Ishikawa (cell line): ENCODE measurements at regions not wholly inside any gene's neighbourhood (a gene's known extent, or its start where the extent isn't known, plus 50 kb on each side); places are given as distances from the start of the nearest gene placed in this dataset.

Experiments used
- CREB1 ChIP-seq: IDR thresholded peaks from 2 replicates; pipeline ENCODE4 v1.6.1; 2012; ENCODE audit warnings: low read depth
- EGR1 ChIP-seq: IDR thresholded peaks from 2 replicates; pipeline ENCODE4 v1.6.1; 2012
- EP300 ChIP-seq: IDR thresholded peaks from 2 replicates; pipeline ENCODE4 v1.6.1; 2012; ENCODE audit warnings: borderline replicate concordance
- NFIC ChIP-seq: IDR thresholded peaks from 2 replicates; pipeline ENCODE4 v1.6.1; 2012
- RAD21 ChIP-seq: IDR thresholded peaks from 2 replicates; pipeline ENCODE4 v1.6.1; 2012; ENCODE audit warnings: low read depth
- TAF1 ChIP-seq: IDR thresholded peaks from 2 replicates; pipeline ENCODE4 v1.6.1; 2012; ENCODE audit warnings: low read depth, mild to moderate bottlenecking
- TEAD4 ChIP-seq: IDR thresholded peaks from 2 replicates; pipeline ENCODE4 v1.6.1; 2012
- YY1 ChIP-seq: IDR thresholded peaks from 2 replicates; pipeline ENCODE4 v1.6.1; 2012; ENCODE audit warnings: low read depth
- ZBTB7A ChIP-seq: IDR thresholded peaks from 2 replicates; pipeline ENCODE4 v1.6.1; 2012; ENCODE audit warnings: low read depth
- TF ChIP-seq, protein P1 (sequence below): IDR thresholded peaks from 2 replicates; pipeline ENCODE4 v1.6.1; 2012; ENCODE audit warnings: low read depth, mild to moderate bottlenecking
- TF ChIP-seq, protein P2 (sequence below): IDR thresholded peaks from 2 replicates; pipeline ENCODE4 v1.6.1; 2012
- TF ChIP-seq, protein P3 (sequence below): IDR thresholded peaks from 2 replicates; pipeline ENCODE4 v1.6.1; 2012

DNA sequence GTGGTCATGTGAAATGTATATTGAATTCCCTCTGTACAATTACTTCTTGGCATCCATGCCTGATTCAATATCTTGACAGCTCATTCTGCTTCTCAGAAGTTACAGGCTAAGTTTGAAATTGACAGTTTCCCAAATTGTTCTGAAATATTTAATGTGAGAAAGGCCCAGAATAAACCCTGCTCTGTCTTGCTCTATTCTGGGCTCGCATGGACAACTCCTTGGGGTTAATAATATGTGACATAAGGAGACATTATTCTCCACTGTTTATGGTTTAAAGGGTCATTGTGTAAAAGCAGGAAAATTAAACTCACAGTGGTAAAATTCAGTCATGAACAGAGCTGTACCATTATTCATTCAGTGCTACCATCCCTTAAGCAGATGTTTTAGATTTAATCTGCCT, 160.7 kb upstream of the CNTNAP5 start:
- TF ChIP-seq, protein P1, sequence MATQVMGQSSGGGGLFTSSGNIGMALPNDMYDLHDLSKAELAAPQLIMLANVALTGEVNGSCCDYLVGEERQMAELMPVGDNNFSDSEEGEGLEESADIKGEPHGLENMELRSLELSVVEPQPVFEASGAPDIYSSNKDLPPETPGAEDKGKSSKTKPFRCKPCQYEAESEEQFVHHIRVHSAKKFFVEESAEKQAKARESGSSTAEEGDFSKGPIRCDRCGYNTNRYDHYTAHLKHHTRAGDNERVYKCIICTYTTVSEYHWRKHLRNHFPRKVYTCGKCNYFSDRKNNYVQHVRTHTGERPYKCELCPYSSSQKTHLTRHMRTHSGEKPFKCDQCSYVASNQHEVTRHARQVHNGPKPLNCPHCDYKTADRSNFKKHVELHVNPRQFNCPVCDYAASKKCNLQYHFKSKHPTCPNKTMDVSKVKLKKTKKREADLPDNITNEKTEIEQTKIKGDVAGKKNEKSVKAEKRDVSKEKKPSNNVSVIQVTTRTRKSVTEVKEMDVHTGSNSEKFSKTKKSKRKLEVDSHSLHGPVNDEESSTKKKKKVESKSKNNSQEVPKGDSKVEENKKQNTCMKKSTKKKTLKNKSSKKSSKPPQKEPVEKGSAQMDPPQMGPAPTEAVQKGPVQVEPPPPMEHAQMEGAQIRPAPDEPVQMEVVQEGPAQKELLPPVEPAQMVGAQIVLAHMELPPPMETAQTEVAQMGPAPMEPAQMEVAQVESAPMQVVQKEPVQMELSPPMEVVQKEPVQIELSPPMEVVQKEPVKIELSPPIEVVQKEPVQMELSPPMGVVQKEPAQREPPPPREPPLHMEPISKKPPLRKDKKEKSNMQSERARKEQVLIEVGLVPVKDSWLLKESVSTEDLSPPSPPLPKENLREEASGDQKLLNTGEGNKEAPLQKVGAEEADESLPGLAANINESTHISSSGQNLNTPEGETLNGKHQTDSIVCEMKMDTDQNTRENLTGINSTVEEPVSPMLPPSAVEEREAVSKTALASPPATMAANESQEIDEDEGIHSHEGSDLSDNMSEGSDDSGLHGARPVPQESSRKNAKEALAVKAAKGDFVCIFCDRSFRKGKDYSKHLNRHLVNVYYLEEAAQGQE: no peak
- TF ChIP-seq EP300 (no peak), YY1 (no peak), TAF1 (no peak), EGR1 (no peak), CREB1 (no peak), ZBTB7A (no peak), RAD21 (no peak), TEAD4 (no peak), NFIC (no peak)
- TF ChIP-seq, protein P2, sequence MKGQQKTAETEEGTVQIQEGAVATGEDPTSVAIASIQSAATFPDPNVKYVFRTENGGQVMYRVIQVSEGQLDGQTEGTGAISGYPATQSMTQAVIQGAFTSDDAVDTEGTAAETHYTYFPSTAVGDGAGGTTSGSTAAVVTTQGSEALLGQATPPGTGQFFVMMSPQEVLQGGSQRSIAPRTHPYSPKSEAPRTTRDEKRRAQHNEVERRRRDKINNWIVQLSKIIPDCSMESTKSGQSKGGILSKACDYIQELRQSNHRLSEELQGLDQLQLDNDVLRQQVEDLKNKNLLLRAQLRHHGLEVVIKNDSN: no peak
- TF ChIP-seq, protein P3, sequence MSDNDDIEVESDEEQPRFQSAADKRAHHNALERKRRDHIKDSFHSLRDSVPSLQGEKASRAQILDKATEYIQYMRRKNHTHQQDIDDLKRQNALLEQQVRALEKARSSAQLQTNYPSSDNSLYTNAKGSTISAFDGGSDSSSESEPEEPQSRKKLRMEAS: no peak
